Fibroblast of lung (primary cell): ENCODE measurements at regions not wholly inside any gene's neighbourhood (a gene's known extent, or its start where the extent isn't known, plus 50 kb on each side); places are given as distances from the start of the nearest gene placed in this dataset.

Experiments
- DNase-seq, 2 donors: peaks; one replicate each; pipeline versions ENCODE4 v3.0.0 to v3.0.0-alpha.2; 2010; ENCODE audit warnings: low read depth in 2 of 2
- H2AFZ ChIP-seq: 2 replicates; pipeline ENCODE4 v1.5.1; 2012; ENCODE audit warnings: low read length, control low read depth, inconsistent platforms
- H3K27ac ChIP-seq: 2 replicates; pipeline ENCODE4 v1.5.1; 2011; ENCODE audit warnings: low read length, control low read depth; ENCODE audit not compliant: insufficient read depth
- H3K27me3 ChIP-seq: 2 replicates; pipeline ENCODE4 v1.5.1; 2011; ENCODE audit warnings: mild to moderate bottlenecking, low read length; ENCODE audit not compliant: control insufficient read depth, insufficient read depth
- H3K36me3 ChIP-seq: 2 replicates; pipeline ENCODE4 v1.5.1; 2011; ENCODE audit warnings: low read length; ENCODE audit not compliant: control insufficient read depth, insufficient read depth
- H3K4me1 ChIP-seq: 2 replicates; pipeline ENCODE4 v1.5.1; 2011; ENCODE audit warnings: low read length; ENCODE audit not compliant: control insufficient read depth, insufficient read depth; ENCODE audit errors: extremely low read depth
- H3K4me2 ChIP-seq: 2 replicates; pipeline ENCODE4 v1.5.1; 2011; ENCODE audit warnings: low read length, control low read depth; ENCODE audit not compliant: insufficient read depth; ENCODE audit errors: extremely low read depth
- H3K4me3 ChIP-seq, 4 experiments: fragments of 200-600 bp in 1 of 4; sonication (generic) in 1 of 4; replicated peaks in 1 of 4; 2 replicates each; pipeline ENCODE4 v1.5.1; 2011 to 2016; ENCODE audit warnings: low read length in 4 of 4, low read depth in 3 of 4, mild to moderate bottlenecking in 3 of 4, control low read depth in 2 of 4, inconsistent platforms in 1 of 4, mixed read lengths in 1 of 4; ENCODE audit not compliant: insufficient read depth in 1 of 4; ENCODE audit errors: control extremely low read depth in 1 of 4
- H3K79me2 ChIP-seq: 2 replicates; pipeline ENCODE4 v1.5.1; 2012; ENCODE audit warnings: mild to moderate bottlenecking, low read length, inconsistent platforms; ENCODE audit not compliant: control insufficient read depth, insufficient read depth
- H3K9ac ChIP-seq: 2 replicates; pipeline ENCODE4 v1.5.1; 2011; ENCODE audit warnings: mild to moderate bottlenecking, low read length, control low read depth; ENCODE audit not compliant: insufficient read depth
- H3K9me3 ChIP-seq: 2 replicates; pipeline ENCODE4 v1.5.1; 2012; ENCODE audit warnings: low read depth, low read length; ENCODE audit not compliant: control insufficient read depth, insufficient read depth
- H4K20me1 ChIP-seq: 2 replicates; pipeline ENCODE4 v1.5.1; 2011; ENCODE audit warnings: low read length; ENCODE audit not compliant: control insufficient read depth, insufficient read depth; ENCODE audit errors: extremely low read depth
- CTCF ChIP-seq, 2 donors: IDR thresholded peaks in 1 of 2; conservative IDR thresholded peaks in 1 of 2; 1 replicate in 1 of 2; 2 replicates in 1 of 2; pipeline ENCODE4 v1.5.1; 2011 to 2012; ENCODE audit warnings: low read length in 2 of 2, control low read depth in 1 of 2, inconsistent platforms in 1 of 2, low read depth in 1 of 2, mild to moderate bottlenecking in 1 of 2
- EZH2 ChIP-seq: IDR thresholded peaks from 2 replicates; pipeline ENCODE4 v1.5.1; 2012; ENCODE audit warnings: low read length, control low read depth, mild to moderate bottlenecking; ENCODE audit errors: missing control alignments

- no peaks in the 10 kb centered on the region for H3K79me2 ChIP-seq
- DNase-seq, result no peak
- no peak for TF ChIP-seq EZH2
- TF ChIP-seq CTCF (conservative IDR thresholded peaks at IDR 0.05 in 1 of 2, IDR thresholded peaks at IDR 0.05 in 1 of 2; ENCODE audit: low read depth in 1 of 2, low read length in 2 of 2), result no peak
- H3K27ac ChIP-seq, result no peak overlapping the region
- H3K4me2 ChIP-seq, result no peak overlapping the region
- no peaks in the 10 kb centered on the region for H4K20me1 ChIP-seq
- no peak overlapping the region for H3K4me3 ChIP-seq
- no peaks in the 10 kb centered on the region for H3K36me3 ChIP-seq
- no peak overlapping the region for H2AFZ ChIP-seq
- no peaks in the 10 kb centered on the region for H3K27me3 ChIP-seq
- no peak overlapping the region for H3K9ac ChIP-seq
- H3K4me1 ChIP-seq, result no peaks in the 10 kb centered on the region
- H3K9me3 ChIP-seq, result no peaks in the 10 kb centered on the region
Measured at GRCh38 chr9:12891588-12891987, 116.8 kb downstream of the LURAP1L start.

DNA sequence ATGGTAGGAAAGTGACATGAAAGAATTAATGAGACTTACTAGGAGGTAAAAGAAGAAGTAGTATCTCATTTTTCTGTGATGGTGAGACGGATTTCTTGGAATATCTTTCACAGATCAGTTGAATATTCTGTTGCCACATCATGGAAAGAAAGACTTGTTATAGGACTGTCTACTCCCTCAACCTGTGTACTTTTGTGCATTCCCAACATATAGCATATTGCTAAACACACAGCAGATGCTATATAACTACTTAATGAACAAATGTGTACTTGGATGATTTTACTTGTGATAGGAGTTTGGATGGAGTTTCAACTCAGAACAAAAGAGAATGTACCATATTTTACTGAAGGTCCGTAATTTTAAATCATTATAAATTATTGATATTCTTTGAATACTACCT lies 128.5 kb downstream of the LURAP1L start:
- H3K4me3 ChIP-seq, result no peak overlapping the region
- no peaks in the 10 kb centered on the region for H3K79me2 ChIP-seq
- no peaks in the 10 kb centered on the region for H3K27me3 ChIP-seq
- no peaks in the 10 kb centered on the region for H3K9me3 ChIP-seq
- H3K4me2 ChIP-seq, result no peak overlapping the region
- no peaks in the 10 kb centered on the region for H4K20me1 ChIP-seq
- no peak overlapping the region for H3K9ac ChIP-seq
- H3K36me3 ChIP-seq, result no peaks in the 10 kb centered on the region
- no peak for TF ChIP-seq EZH2
- no peak for TF ChIP-seq CTCF (conservative IDR thresholded peaks at IDR 0.05 in 1 of 2, IDR thresholded peaks at IDR 0.05 in 1 of 2; ENCODE audit: low read depth in 1 of 2, low read length in 2 of 2)
- H3K4me1 ChIP-seq, result no peaks in the 10 kb centered on the region
- no peak overlapping the region for H3K27ac ChIP-seq
- H2AFZ ChIP-seq, result no peak overlapping the region
- DNase-seq, result no peak

- no peak overlapping the region for H3K4me2 ChIP-seq
- H3K79me2 ChIP-seq, result no peaks in the 10 kb centered on the region
- no peak overlapping the region for H3K4me3 ChIP-seq
- H3K9me3 ChIP-seq, result no peaks in the 10 kb centered on the region
- no peaks in the 10 kb centered on the region for H3K4me1 ChIP-seq
- H3K36me3 ChIP-seq, result no peaks in the 10 kb centered on the region
- no peak for DNase-seq
- TF ChIP-seq EZH2 (no peak), CTCF (conservative IDR thresholded peaks at IDR 0.05 in 1 of 2, IDR thresholded peaks at IDR 0.05 in 1 of 2; ENCODE audit: low read depth in 1 of 2, low read length in 2 of 2) (no peak)
- no peak overlapping the region for H3K9ac ChIP-seq
- no peak overlapping the region for H3K27ac ChIP-seq
- H4K20me1 ChIP-seq, result no peaks in the 10 kb centered on the region
- H3K27me3 ChIP-seq, result no peaks in the 10 kb centered on the region
- no peak overlapping the region for H2AFZ ChIP-seq
Measured at GRCh38 chr9:12904261-12905000, 129.6 kb downstream of the LURAP1L start.
